Posterior vena cava (tissue), 2 donors: ENCODE measurements at regions not wholly inside any gene's neighbourhood (a gene's known extent, or its start where the extent isn't known, plus 50 kb on each side); places are given as distances from the start of the nearest gene placed in this dataset.

ENCODE experiments used
- DNase-seq: peaks from one replicate; pipeline ENCODE4 v3.0.0-alpha.2; 2020; ENCODE audit warnings: low spot score
- intact Hi-C, 2 donors: fragments of 100-400 bp; cut with DNase I; formaldehyde crosslinking; loops; one replicate each; pipeline versions ENCODE4 v1.14.1 to v1.14.2; 2022 to 2023
- donor health status: DM: yes; HTN: yes; CAD: no.
- donor health status: DM: yes; HTN: yes; CAD: no.

DNA sequence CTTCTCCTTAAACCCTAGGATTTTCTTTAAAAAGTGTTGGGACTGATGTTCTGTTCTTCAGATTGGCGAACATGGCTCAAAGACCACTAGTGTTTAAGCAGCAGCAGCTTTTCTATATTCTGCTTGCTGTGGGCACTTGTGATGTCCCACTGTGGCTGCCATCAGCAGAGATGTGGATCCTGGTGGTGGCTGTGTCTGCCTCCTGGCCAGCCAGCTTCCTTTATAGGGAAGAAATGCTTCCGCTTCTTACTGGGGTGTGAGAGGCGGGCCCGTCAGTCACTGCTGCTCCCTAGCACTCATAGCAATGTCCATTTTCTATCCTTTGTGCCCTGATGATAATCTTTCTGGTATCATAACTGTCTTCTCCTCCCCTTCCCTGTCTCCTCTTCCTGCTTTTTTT, 66.7 kb upstream of the ESR1 start:
- DNase-seq: no peak
- intact Hi-C loops: no loop called here

DNA sequence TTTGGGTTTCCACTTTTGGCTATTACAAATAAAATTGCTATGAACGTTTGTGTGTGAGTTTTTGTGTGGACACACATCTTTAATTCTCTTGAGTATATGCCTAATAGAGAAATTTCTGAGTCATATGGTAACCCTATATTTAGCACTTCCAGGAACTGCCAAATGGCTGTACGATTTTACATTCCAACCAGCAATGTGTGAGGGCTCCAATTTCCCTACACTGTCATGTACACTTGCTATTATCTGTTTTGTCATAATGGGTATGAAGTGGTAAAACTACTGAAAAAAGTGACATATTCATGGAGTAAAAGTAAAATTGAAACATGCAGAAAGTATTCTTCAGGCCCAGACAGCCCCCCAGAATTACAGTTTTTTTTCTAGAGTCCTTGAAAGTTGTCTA, 59.6 kb upstream of the ESR1 start:
- DNase-seq: no peak

DNA sequence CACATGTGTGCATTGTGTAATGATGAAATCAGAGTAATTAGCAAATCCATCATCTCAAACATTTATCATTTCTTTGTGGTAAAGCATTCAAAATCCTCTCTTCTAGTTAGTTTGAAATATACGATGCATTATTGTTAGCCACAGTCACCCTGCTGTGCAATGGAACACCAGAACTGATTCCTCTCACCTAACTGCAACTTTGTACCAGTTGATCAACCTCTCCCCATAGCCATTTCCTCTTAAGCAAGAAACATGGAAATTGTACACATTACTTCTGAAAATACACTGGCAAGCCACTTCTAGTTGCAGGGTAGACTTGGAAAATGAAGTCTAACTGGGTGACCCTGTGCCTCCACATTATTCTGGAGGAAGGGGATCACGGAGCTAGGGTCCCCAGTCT, 58.1 kb upstream of the ESR1 start:
- no peak for DNase-seq
- intact Hi-C loops: no loop called here

More for the DNA sequence above, 59.6 kb upstream of the ESR1 start:
- intact Hi-C loops: no loop called here

DNA sequence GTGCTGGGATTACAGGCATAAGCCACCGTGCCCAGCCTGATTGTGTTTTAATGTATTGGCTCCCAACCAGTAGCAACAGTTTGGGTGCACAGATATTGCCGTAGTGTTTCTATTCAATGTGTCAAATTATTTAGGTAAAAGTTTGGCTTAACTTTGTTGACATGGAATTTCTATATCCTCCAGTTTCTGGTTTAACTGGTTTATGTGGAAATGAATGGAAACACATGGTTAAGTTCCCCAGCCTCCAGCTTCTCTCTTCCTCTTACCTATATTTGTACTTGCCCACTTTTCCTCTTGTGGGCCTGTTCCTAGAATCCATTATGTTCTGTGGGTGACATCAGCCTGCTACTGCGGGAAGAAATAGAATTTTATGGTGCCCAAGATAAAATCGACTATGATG, 53.9 kb upstream of the ESR1 start:
- no peak for DNase-seq
- intact Hi-C loops: no loop called here

DNA sequence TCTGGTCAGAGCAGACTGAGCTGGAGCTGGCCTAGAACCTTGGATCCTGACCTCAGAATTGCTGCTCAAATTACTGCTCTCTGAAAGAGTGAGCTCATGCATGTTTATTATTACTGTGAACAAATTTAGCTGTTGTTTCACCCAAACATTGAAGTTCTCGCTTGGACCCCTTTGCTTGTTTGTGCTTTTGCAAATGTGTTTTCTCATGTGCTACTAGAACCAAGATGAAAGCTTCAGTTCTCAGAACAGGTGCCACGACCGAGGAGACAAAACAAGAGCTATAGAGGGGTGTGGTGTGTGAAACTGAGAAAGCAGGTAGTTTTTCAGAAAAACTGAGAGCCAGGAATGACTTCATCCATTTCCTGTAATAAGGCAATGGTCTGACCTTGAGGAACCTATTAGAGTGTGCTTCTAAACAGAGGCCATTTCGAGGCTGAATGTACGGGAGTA, 50.0 kb upstream of the ESR1 start:
- intact Hi-C loops: loop anchor here in 1 of 2 donors (5.0 kb wide), 1 partner anchor 365 kb away; no protein-coding TSS in a partner anchor
- DNase-seq: no peak
